HG03378 (cell line): ENCODE measurements at regions not wholly inside any gene's neighbourhood (a gene's known extent, or its start where the extent isn't known, plus 50 kb on each side); places are given as distances from the start of the nearest gene placed in this dataset.
"Not testable (repeated sequence)": the region's sequence is repeated elsewhere in the genome, so short reads cannot be mapped to it uniquely, and the experiment has no call there.

Experiments used
- ATAC-seq: cut with Tn5 transposase; IDR thresholded peaks from one replicate; pipeline ENCODE4 v1.9.1; 2021; ENCODE audit warnings: mild to moderate bottlenecking, moderate library complexity; ENCODE audit not compliant: unreplicated experiment

DNA sequence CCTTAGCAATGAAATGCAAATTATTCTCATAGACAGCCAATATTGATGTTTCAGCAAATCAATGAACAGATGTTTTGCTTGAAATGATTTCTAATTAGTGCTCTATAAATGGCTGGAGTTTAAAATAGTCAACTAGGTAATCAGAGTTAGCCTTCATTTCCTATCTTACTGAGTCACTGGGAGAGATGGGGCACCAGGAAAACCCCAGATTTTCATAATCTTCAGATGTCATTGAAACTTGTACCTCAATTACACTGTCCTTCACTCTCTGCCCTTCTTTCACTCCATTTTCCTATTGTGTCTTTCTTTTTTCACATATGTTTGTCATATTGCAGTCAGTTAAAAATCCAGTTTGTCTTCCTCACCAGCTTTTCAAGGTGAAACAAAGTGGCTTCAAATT is 92.7 kb downstream of the C12orf75 start:
- ATAC-seq = no peak

DNA sequence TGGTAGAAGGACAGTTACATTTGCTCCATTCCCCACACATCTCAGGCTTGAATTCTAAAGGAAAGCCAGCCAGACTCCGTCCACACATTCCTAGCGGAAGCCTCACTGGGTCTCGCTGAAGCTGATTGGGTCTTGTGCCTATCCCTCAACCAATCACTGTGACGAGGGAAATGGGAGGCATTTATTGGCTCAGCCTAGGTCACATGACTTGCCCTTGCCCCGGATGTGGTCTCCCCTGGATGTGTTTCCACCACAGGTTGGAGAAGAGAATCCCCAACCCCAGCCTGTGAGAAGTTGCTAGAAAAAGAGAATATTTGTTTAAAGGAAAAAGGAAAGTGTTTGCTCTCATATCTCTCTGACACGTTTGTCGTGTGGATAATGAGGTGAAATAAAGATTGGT is 93.4 kb downstream of the C12orf75 start:
- no peak for ATAC-seq

DNA sequence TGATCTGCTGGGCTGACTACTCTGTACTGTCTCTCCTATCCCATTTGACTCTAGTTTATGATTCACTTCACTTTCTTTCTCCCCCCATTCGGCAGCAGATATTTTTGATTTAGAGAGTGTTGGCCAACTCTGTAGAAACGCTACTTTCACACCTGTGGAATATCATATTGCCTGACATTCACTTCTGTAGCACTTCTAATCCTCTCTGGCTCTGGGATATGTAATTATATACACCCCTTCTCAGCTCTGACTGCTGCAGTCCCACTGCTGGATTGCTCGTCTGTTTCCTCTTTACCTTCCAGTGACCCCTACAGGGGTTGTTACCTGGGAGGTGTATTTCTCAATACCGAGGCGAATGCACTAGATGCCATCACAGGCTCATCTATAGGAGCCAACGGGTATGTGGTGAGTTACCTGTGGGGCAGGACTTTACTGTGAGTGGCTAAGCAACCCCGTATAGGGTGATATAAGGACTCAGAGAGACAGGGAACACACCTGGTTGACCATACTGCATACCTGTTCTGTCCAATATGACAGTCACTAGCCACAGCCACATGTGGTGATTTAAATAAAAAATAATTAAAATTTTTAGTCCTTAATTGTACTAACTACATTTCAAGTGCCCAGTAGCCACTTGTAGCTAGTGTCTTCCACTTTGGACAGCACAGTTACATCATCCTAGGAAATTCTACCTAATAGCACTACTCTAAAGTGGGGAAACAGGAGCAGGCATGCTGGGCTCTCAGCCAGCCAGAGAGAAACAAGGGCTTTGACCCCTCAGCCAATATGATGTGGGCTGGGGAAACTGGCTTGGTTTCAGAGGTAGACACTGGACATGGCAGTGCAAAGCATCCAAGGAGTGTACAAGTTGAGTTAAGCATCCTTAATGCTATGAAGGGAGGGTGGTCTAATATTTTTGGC is 95.0 kb downstream of the C12orf75 start:
- ATAC-seq = no peak

DNA sequence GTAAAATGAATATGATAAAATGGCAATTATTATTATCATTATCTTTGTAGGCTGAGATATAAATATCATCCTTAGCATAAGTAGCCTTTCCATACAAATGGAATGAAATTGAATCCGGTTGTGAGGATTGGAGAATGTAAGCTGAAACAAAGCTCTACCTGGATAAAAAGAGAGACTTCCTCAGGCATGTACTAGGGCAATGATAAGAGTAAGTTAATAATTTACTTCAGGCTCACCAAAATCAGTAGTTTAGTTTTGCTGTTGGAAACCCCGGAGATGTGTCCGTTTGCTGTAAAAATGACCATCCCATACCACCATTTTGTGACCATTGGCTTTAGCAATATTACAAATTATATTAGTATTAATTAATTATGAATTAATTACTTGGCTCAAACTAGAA is 96.3 kb downstream of the C12orf75 start:
- ATAC-seq = no peak

DNA sequence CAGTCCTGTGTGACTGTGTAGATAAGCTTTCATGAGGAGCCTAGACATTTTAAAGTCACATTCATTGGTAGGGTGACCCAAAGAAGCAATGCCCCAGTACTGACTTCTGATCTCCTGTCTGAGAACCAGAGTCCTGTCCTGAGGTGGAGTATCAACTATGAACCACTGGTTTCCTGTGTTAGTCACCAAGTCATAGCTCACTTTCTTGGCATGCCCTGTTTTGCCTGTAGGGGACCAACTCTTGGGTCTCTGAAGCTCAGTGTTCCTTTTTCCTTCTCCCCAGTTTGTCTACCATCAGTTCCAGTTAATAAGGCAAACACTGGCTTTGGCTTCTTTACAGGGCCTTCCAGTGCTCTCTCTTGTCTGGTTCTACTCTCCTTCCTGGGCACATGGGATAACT is 97.4 kb downstream of the C12orf75 start:
- no peak for ATAC-seq

DNA sequence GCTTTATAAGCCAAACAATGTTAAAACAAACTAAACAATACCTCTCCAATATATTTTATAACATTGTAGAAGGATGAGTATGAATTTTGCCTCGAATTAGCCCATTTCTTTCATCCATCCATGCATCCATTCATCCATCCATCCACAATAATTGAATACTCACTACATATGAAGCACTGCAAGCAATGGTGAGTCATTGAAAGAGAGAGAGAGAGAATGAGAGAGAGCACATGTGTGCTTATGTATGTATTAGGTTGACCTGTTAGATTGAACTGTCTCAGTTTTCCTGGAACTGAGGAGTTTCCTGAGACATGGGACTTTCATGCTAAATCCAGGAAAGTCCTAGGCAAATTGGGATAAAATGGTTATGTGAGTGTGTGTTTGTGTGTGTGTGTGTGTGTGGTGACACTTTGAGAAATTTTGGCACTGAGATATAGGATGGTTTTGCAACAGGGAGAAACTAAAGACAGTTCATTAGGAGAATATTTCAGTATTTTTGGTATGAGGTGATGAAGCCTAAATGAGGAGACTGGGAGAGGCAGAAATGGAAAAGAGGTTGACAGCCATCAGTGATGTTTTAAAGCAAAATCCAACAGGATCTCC is 98.4 kb downstream of the C12orf75 start:
- no peak for ATAC-seq

DNA sequence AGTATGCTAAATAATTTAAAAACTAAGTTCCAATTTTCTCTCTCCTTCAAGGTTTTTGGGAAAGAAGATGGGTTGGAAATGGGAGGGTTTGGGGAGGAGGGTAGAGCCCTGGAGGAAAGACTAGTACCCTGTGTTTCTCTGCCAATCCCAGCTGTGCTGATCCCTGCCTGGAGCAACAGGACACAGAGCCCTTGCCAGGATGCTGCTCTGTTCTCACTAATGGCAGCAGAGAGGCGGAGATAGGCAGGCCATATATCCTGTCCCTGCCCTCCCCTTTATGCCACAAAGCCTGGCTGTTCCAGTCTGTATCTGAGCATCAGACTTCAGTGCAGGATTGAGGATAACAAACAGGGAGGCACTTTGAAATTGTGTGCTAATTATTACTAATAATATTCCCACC is 99.0 kb downstream of the C12orf75 start:
- no peak for ATAC-seq

DNA sequence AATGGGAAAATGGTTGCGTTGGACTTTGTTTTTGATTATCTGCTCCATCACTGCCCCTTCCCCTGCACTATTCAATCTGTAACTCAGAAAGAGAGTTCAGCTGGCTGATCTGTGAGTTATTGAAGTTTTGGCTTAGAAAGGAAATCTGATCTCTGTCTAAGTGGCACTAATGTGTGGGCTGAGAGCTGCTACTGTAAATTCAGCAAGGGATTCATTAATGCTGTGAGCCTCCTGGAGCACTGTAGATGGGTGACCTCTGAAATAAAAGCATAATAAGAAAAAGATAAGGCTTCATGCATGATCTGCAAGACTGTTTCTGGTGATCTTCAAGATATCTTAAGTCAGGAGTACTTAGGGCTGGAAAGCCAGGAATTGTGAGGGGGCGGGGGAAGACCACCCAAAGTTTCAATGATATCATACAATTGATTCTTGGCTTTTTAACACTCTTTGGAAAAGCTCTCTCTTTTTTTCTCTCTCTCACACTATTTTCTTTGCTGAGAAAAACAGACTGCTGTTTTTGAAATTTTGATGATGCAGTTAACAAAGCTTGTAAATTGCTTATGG is 101.1 kb downstream of the C12orf75 start:
- no peak for ATAC-seq

DNA sequence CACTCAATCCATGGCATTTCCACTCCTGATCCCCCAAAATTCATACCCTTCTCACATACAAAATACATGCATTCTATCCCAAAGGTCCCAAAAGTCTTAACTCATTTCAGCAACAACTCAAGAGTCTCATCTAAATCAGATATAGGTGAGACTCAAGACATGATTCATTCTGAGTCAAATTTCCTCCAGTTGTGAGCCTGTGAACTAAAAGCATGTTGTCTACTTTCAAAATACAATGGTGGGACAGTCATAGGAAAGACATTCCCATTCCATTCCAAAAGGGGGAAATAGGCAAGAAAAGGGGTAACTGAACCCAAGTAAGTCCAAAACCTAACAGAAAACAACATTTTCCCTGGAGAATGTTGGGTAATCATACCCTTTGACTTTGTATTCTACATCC is 103.3 kb downstream of the C12orf75 start:
- ATAC-seq = no peak

DNA sequence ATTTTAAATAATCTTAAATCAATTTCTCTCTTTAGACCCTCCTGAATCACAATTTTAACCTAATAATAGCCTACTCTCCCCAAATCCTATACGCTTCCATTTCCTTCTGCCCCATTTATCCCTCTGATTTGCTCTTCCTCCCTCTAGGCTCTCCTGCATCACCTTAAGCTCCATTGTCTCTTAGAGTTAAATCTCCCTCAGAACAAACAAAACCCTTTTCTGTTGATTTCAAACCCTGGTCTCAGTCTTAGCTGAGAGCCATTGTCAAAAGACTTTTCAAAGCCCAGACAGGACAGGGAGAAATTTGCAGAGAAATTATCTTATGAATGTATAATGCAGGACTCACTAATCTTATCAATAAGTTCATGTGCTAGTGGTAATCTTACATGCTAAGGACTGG is 106.1 kb downstream of the C12orf75 start:
- no peak for ATAC-seq

DNA sequence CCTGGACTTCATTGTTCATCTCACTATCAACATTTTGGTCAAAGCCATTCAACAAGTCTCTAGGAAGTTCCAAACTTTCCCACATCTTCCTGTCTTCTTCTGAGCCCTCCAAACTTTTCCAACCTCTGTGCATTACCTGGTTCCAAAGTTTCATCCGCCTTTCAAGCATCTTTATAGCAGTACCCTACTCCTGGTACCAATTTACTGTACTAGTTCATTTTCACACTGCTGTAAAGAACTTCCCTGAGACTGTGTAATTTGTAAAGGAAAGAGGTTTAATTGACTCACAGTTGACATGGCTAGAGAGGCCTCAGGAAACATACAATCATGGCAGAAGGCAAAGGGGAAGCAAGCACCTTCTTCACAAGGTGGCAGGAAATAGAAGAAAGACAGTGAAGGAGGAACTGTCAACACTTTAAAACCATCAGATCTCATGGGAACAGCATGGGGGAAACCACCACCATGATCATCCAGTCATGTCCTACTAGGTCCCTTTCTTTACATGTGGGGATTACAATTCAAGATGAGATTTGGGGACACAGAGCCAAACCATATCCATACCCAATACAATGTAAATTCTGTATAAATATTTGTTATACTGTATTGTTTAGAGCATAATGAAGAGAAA is 109.7 kb downstream of the C12orf75 start:
- no peak for ATAC-seq

DNA sequence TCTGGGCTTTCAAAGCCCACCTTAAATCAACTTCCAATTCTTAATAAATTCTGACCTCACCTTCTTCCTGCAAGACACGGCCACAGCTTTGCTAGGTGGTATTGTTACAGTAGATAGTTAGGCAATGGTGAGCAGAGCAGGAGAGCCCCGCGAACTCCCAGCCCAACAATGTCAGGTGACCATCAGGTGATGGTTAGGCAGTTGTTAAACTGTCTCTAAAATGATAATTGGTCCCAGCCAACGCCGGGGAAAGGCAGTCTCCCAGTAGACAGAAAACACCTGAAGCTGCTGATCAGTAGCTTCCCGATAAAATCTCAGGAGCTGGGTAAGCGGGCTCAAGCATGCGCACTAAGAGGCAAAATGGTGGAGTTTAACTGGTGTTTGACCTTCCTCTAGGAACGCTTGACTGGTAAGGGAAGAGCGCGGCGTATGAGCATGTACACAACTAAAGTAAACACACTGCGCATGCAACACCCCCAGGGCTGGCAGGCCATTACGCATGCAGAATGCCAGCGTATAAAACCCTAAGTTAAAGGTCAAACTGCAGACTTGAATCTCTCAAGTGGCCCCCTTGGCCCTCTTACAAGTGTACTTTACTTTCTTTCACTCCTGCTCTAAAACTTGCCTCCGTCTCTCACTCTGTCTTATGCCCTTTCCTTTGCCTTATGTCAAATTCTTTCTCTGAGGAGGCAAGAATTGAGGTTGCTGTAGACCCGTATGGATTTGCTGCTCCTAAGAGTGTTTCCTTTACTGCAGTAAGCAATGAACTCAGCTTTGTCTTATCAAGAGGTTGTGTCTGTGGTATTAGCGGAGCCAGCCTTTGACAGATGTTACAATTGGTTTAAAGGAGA is 113.5 kb downstream of the C12orf75 start:
- no peak for ATAC-seq

DNA sequence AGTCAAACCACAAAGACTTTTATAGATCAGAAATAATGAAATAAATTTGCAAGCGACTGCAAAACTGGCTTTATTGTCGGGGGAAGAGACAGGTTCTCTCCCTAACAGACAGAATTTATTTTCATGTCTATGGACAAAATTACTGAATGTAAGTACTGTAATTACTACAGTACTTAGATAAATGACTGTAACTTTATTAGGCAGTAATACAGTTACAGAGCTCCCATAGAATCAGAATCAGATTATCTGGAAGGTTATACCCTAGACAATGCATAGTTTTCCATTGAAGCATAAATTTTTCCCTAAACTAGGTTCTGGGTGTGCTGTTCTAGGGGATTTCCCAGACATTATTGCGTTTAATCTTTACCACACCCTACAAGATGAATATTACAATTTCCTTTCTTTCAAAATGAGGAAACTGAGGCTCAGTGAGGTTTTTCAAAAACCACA is 114.2 kb downstream of the C12orf75 start:
- no peak for ATAC-seq

DNA sequence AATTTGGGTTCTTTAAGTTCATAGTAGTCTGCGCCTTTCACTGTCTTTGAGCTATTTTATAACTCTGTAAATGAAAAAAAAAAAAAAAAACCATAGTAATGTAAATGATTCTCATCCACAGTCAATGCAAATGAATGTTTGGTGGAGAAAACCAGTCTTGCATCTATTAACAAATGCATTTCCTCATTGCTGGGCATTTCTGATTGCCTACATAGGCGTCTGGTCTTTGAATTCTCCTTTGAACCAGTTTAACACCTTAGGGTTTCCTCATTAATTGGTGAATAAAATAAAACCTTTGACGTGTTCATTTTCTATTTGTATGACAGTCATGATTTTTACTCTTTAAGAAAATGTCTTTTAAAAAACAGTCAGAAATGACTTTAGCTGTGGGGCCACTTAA is 114.8 kb downstream of the C12orf75 start:
- no peak for ATAC-seq

DNA sequence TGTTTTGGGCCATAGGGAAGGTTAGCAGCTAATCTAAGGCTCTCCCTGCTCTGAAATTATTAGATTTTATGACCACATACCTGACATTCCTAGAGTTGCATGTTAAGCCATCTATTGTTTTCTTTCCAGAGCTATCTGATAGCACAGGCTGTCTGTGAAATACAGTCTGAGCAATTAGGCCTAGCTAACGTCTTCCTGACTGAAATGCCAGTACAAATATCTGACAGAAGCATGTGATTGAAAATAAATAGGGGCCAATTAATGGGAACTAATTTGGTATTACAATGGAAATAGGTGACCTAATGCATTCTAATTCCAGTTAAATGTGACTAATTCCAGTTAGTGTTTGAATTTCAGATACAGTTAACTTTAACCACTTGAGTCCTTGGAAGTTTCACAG is 115.2 kb downstream of the C12orf75 start:
- ATAC-seq = no peak

DNA sequence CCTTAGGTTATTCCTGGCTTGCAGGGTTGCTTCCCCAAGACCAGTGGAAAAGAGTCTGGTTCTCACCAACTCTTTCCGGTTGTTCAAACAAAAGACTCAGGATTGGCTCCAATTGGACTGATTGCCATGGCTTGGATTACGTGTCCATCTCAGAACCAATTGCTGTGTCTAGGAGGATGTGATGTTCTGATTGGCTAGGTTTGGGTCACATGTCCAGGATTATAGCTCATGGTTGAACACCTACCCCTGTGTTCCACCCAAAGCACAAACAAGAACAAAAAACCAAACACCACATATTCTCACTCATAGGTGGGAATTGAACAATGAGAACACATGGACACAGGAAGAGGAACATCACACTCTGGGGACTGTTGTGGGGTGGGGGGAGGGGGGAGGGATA is 116.0 kb downstream of the C12orf75 start:
- ATAC-seq = not testable (repeated sequence)

DNA sequence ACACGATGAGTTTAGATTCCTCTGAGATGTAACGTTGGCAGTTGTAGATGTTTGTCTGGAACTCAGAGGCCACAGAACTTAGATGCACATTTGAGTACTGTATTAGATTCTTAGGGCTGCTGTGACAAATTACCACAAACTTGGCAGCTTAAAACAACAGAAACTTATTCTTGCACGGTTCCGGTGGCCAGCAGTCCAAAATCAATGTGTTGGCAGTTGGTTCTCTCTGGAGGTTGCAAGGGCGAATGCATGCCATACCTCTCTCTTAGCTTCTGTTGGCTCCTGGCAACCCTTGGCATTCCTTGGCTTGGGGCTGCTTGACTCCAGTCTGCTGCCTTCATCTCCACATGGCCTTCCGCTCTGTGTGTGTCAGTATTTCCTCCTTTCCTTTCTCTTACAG is 118.9 kb downstream of the C12orf75 start:
- ATAC-seq = no peak

DNA sequence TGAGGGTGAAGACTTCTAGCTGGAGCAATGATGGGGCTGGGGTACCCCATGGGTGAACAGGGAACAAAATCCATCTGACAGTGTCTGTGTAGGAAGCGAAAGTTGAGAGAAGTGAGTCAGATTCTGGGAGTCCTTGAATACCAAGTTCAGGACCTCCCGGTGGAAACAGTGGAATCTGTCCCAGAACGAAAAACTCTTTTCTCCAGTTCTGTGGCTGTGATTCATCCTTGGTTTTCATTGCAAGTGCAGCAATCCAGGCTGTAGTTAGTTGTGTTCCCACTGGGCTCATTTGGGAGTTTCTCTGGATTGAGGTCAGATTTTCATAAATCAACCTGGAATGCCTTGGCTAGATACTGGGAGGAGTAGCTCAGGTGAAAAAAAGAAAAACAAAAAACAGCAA is 120.7 kb downstream of the C12orf75 start:
- no peak for ATAC-seq

DNA sequence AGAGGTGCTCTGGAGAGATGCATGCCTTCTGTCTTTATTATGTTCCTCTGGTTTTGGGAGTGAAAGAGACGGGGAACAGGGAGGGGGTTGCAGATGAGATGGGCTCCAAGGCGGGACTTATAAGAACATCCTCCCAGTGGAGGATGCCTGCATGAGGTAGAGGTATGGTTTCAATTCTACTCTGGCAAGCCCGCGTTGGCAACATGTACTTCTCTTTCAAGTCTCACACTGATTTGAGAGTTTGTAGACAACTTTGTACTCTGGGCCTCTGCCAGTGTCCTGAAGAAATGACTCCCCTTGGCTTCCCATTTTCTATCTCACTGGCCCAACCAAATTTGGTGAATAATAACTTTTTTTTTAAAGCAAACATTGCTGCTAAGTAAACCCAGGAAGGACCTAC is 121.3 kb downstream of the C12orf75 start:
- ATAC-seq = no peak

DNA sequence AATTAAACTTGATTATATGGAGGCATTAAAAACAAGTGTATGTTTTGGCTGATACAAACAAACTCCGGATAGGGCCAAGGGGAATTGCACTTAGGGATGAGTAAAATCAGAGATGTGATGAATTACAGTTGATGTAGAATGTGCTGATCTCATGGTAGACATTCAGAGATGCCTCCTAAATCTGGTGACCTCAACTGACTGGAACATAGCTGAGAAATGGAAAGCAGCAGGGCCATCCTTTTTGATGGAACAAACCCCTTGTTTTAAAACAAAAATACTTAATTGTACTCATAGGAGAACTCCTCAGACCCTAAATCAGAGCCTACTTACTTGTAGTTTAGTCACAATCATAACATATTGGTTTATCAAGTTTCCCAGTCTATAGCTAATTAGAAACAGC is 122.8 kb downstream of the C12orf75 start:
- ATAC-seq = no peak

DNA sequence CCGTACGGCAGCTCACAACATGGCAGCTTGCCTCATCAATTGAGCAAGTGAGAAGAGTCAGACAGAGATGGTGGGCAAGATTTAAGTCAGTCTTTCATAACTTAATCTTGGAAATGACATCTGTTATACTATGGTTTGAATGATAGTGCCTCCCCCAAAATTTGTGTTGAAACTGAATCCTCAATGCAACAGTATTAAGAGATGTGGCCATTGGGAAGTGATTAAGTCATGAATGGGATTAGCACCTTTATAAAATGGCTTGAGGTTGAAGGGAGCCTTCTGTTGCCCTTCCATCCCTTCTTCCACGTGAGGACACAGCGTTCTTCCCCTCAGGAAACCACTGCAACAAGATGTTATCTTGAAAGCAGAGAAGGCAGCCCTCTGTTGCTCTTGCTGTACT is 124.2 kb downstream of the C12orf75 start:
- ATAC-seq = no peak
